Right cardiac atrium (tissue), 5 donors: ENCODE measurements at regions not wholly inside any gene's neighbourhood (a gene's known extent, or its start where the extent isn't known, plus 50 kb on each side); places are given as distances from the start of the nearest gene placed in this dataset.
"Not testable (repeated sequence)": the region's sequence is repeated elsewhere in the genome, so short reads cannot be mapped to it uniquely, and the experiment has no call there.

Experiments
- ATAC-seq, 2 donors: fragments of 200-7000 bp; cut with Tn5 transposase; one replicate each; pipeline versions ENCODE4 v1.8.0 to v1.9.1; 2020; ENCODE audit warnings: moderate library complexity in 2 of 2, mild to moderate bottlenecking in 1 of 2
- DNase-seq, 3 donors: peaks; one replicate each; pipeline ENCODE4 v3.0.0-alpha.2; 2020
- H3K27ac ChIP-seq: one replicate; pipeline ENCODE4 v1.5.1; 2013; ENCODE audit warnings: mild to moderate bottlenecking, low read length, control low read depth, moderate library complexity
- H3K27me3 ChIP-seq: one replicate; pipeline ENCODE4 v1.6.1; 2013; ENCODE audit not compliant: control insufficient read depth, insufficient read depth
- H3K4me1 ChIP-seq: one replicate; pipeline ENCODE4 v1.6.1; 2013; ENCODE audit warnings: low read length; ENCODE audit not compliant: control insufficient read depth, insufficient read depth
- H3K4me3 ChIP-seq: one replicate; pipeline ENCODE4 v1.5.1; 2013; ENCODE audit warnings: low read length, control low read depth
- H3K9me3 ChIP-seq: one replicate; pipeline ENCODE4 v1.6.1; 2013; ENCODE audit warnings: low read length; ENCODE audit not compliant: control insufficient read depth
- WGBS: extraction: QIAGEN DNeasy Blood & Tissue Kit; methylation state at CpG from one replicate; pipeline ENCODE4 v1.1.7; 2013; 5-methylcytosine and 5-hydroxymethylcytosine counted together
- intact Hi-C, 4 donors: fragments of 100-400 bp; cut with DNase I; formaldehyde crosslinking; loops; one replicate each; pipeline versions ENCODE4 v1.11.0 to v1.14.0; 2022 to 2023
- donor health status: healthy with polysubstance abuse.
- donor health status: DM: no; HTN: yes; CAD: no.
- donor health status: DM: no; HTN: no; CAD: no.
- donor health status: DM: no; HTN: yes; CAD: no; lungs with severe emphysema.
- donor health status: DM: yes; HTN: yes; CAD: no.

GRCh38 chr9:83133316-83133715 lies 70.4 kb upstream of the RASEF start:
- ATAC-seq (no peak), DNase-seq (no peak)
- Histone ChIP-seq H3K4me1 (no peaks in the 10 kb centered on the region), H3K27ac (no peak overlapping the region), H3K4me3 (no peak overlapping the region), H3K9me3 (no peaks in the 10 kb centered on the region), H3K27me3 (no peaks in the 10 kb centered on the region)
- intact Hi-C loops, result no loop called here
- 80% methylated on average over 2 of the region's 2 CpGs for WGBS

GRCh38 chr9:83132768-83133167 lies 69.8 kb upstream of the RASEF start:
- Histone ChIP-seq H3K9me3 (no peaks in the 10 kb centered on the region), H3K4me3 (no peak overlapping the region), H3K27me3 (no peaks in the 10 kb centered on the region), H3K4me1 (no peaks in the 10 kb centered on the region), H3K27ac (no peak overlapping the region)
- WGBS, result 82% methylated on average over 1 of the region's 1 CpG
- ATAC-seq, result no peak
- intact Hi-C loops, result no loop called here
- no peak for DNase-seq

- intact Hi-C loops, result no loop called here
- no peaks in the 10 kb centered on the region for H3K9me3 ChIP-seq
- ATAC-seq (no peak), DNase-seq (no peak)
- WGBS, result 62% methylated on average over 2 of the region's 2 CpGs
- H3K27ac ChIP-seq, result no peak overlapping the region
- H3K27me3 ChIP-seq, result no peaks in the 10 kb centered on the region
- no peak overlapping the region for H3K4me3 ChIP-seq
- H3K4me1 ChIP-seq, result no peaks in the 10 kb centered on the region
Observed at GRCh38 chr9:83130541-83130940, 67.6 kb upstream of the RASEF start.

- Histone ChIP-seq H3K27me3 (no peaks in the 10 kb centered on the region), H3K4me1 (no peaks in the 10 kb centered on the region), H3K9me3 (no peaks in the 10 kb centered on the region), H3K27ac (no peak overlapping the region), H3K4me3 (no peak overlapping the region)
- DNase-seq (no peak), ATAC-seq (no peak)
- WGBS, result 52% methylated on average over 2 of the region's 2 CpGs
- intact Hi-C loops, result no loop called here
Observed at GRCh38 chr9:83125671-83126070, 62.7 kb upstream of the RASEF start.

- intact Hi-C loops, result no loop called here
- Histone ChIP-seq H3K4me3 (no peak overlapping the region), H3K27me3 (no peaks in the 10 kb centered on the region), H3K27ac (no peak overlapping the region), H3K9me3 (no peaks in the 10 kb centered on the region), H3K4me1 (no peaks in the 10 kb centered on the region)
- no peak for DNase-seq
- 83% methylated on average over 2 of the region's 2 CpGs for WGBS
- ATAC-seq, result no peak
Observed at GRCh38 chr9:83119873-83120272, 56.9 kb upstream of the RASEF start.

- DNase-seq, result no peak
- intact Hi-C loops, result no loop called here
Observed at GRCh38 chr9:83116026-83116425, 53.1 kb upstream of the RASEF start.

GRCh38 chr9:83113445-83113844 lies 50.5 kb upstream of the RASEF start:
- WGBS, result 93% methylated on average over 6 of the region's 6 CpGs

More at GRCh38 chr9:83116026-83116425, 53.1 kb upstream of the RASEF start:
- Histone ChIP-seq H3K4me3 (no peak overlapping the region), H3K4me1 (no peaks in the 10 kb centered on the region), H3K9me3 (no peaks in the 10 kb centered on the region), H3K27ac (no peak overlapping the region), H3K27me3 (no peaks in the 10 kb centered on the region)
- 25% methylated on average over 1 of the region's 1 CpG for WGBS
- ATAC-seq, result no peak

More at GRCh38 chr9:83113445-83113844, 50.5 kb upstream of the RASEF start:
- H3K27ac ChIP-seq, H3K4me1 ChIP-seq, intact Hi-C loops, H3K27me3 ChIP-seq, ATAC-seq, H3K9me3 ChIP-seq, H3K4me3 ChIP-seq, DNase-seq: not testable (repeated sequence)
